ENCODE measurements at regions not wholly inside any gene's neighbourhood (a gene's known extent, or its start where the extent isn't known, plus 50 kb on each side); places are given as distances from the start of the nearest gene placed in this dataset.

- TF ChIP-seq CTCF (conservative IDR thresholded peaks at IDR 0.05) (no peak), EZH2 (IDR thresholded peaks at IDR 0.05; ENCODE audit: low read depth) (no peak)
Observed at GRCh38 chr2:33764551-33764950, 165.5 kb upstream of the FAM98A start.

Measured in PC-9 (cell line).